Fibroblast of lung (primary cell): ENCODE measurements at regions not wholly inside any gene's neighbourhood (a gene's known extent, or its start where the extent isn't known, plus 50 kb on each side); places are given as distances from the start of the nearest gene placed in this dataset.
"Not testable (repeated sequence)": the region's sequence is repeated elsewhere in the genome, so short reads cannot be mapped to it uniquely, and the experiment has no call there.

Experiments used
- EZH2 ChIP-seq: IDR thresholded peaks from 2 replicates; pipeline ENCODE4 v1.5.1; 2012; ENCODE audit warnings: low read length, control low read depth, mild to moderate bottlenecking; ENCODE audit errors: missing control alignments
- TF ChIP-seq, protein P1 (sequence below), 2 donors: IDR thresholded peaks in 1 of 2; conservative IDR thresholded peaks in 1 of 2; 1 replicate in 1 of 2; 2 replicates in 1 of 2; pipeline ENCODE4 v1.5.1; 2011 to 2012; ENCODE audit warnings: low read length in 2 of 2, control low read depth in 1 of 2, inconsistent platforms in 1 of 2, low read depth in 1 of 2, mild to moderate bottlenecking in 1 of 2

DNA sequence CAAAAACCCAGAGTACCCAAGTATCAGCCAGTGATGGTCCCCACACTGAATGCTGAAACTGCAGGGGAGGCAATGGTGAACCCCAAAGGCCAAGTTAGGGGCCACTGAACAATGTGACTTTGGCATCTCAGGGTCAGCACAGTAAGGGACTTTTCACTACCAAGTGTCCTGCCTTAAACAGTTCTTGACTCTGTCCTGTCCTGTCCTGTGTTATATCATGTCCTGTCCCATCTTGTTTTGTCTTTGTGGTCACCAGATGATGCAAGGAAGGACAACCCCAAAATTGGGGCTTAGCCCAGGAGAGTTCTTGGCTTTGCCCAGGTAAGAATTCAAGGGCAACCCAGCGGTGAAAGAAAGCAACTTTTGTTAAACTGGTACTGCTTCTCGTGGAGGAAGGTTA lies 105.0 kb downstream of the PPIAL4A start:
- TF ChIP-seq, protein P1, sequence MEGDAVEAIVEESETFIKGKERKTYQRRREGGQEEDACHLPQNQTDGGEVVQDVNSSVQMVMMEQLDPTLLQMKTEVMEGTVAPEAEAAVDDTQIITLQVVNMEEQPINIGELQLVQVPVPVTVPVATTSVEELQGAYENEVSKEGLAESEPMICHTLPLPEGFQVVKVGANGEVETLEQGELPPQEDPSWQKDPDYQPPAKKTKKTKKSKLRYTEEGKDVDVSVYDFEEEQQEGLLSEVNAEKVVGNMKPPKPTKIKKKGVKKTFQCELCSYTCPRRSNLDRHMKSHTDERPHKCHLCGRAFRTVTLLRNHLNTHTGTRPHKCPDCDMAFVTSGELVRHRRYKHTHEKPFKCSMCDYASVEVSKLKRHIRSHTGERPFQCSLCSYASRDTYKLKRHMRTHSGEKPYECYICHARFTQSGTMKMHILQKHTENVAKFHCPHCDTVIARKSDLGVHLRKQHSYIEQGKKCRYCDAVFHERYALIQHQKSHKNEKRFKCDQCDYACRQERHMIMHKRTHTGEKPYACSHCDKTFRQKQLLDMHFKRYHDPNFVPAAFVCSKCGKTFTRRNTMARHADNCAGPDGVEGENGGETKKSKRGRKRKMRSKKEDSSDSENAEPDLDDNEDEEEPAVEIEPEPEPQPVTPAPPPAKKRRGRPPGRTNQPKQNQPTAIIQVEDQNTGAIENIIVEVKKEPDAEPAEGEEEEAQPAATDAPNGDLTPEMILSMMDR (conservative IDR thresholded peaks at IDR 0.05 in 1 of 2, IDR thresholded peaks at IDR 0.05 in 1 of 2; ENCODE audit: low read depth in 1 of 2, low read length in 2 of 2): not testable (repeated sequence)
- not testable (repeated sequence) for TF ChIP-seq EZH2
